ENCODE measurements at regions not wholly inside any gene's neighbourhood (a gene's known extent, or its start where the extent isn't known, plus 50 kb on each side); places are given as distances from the start of the nearest gene placed in this dataset.

- DNase-seq (ENCODE audit: low read depth in 4 of 4, low spot score in 3 of 4), result no peak
Measured at GRCh38 chr11:69967484-69967883, 110.6 kb upstream of the ANO1 start.

- no peak for DNase-seq (ENCODE audit: low read depth in 4 of 4, low spot score in 3 of 4)
Measured at GRCh38 chr11:69968396-69969347, 109.4 kb upstream of the ANO1 start.

GRCh38 chr11:69969890-69970784, 108.0 kb upstream of the ANO1 start:
- no peak for DNase-seq (ENCODE audit: low read depth in 4 of 4, low spot score in 3 of 4)

GRCh38 chr11:69970785-69971535, 107.2 kb upstream of the ANO1 start:
- DNase-seq (ENCODE audit: low read depth in 4 of 4, low spot score in 3 of 4), result no peak

GRCh38 chr11:69971741-69972140, 106.4 kb upstream of the ANO1 start:
- DNase-seq (ENCODE audit: low read depth in 4 of 4, low spot score in 3 of 4), result no peak

- no peak for DNase-seq (ENCODE audit: low read depth in 4 of 4, low spot score in 3 of 4)
Measured at GRCh38 chr11:69972351-69972802, 105.7 kb upstream of the ANO1 start.

- no peak for DNase-seq (ENCODE audit: low read depth in 4 of 4, low spot score in 3 of 4)
Measured at GRCh38 chr11:69974528-69974927, 103.6 kb upstream of the ANO1 start.

- no peak for DNase-seq (ENCODE audit: low read depth in 4 of 4, low spot score in 3 of 4)
Measured at GRCh38 chr11:69975822-69976221, 102.3 kb upstream of the ANO1 start.

GRCh38 chr11:69976794-69977193, 101.3 kb upstream of the ANO1 start:
- DNase-seq (ENCODE audit: low read depth in 4 of 4, low spot score in 3 of 4), result no peak

- no peak for DNase-seq (ENCODE audit: low read depth in 4 of 4, low spot score in 3 of 4)
Measured at GRCh38 chr11:69977951-69978350, 100.2 kb upstream of the ANO1 start.

- no peak for DNase-seq (ENCODE audit: low read depth in 4 of 4, low spot score in 3 of 4)
Measured at GRCh38 chr11:69978841-69979614, 99.1 kb upstream of the ANO1 start.

GRCh38 chr11:69979632-69980031, 98.5 kb upstream of the ANO1 start:
- DNase-seq (ENCODE audit: low read depth in 4 of 4, low spot score in 3 of 4), result no peak

- DNase-seq (ENCODE audit: low read depth in 4 of 4, low spot score in 3 of 4), result no peak
Measured at GRCh38 chr11:69981119-69981784, 96.9 kb upstream of the ANO1 start.

GRCh38 chr11:69982690-69983570, 95.2 kb upstream of the ANO1 start:
- no peak for DNase-seq (ENCODE audit: low read depth in 4 of 4, low spot score in 3 of 4)

GRCh38 chr11:69983571-69983877, 94.6 kb upstream of the ANO1 start:
- no peak for DNase-seq (ENCODE audit: low read depth in 4 of 4, low spot score in 3 of 4)

GRCh38 chr11:69983897-69984438, 94.1 kb upstream of the ANO1 start:
- no peak for DNase-seq (ENCODE audit: low read depth in 4 of 4, low spot score in 3 of 4)

- DNase-seq (ENCODE audit: low read depth in 4 of 4, low spot score in 3 of 4), result no peak
Measured at GRCh38 chr11:69984457-69985261, 93.5 kb upstream of the ANO1 start.

GRCh38 chr11:69985331-69985640, 92.8 kb upstream of the ANO1 start:
- DNase-seq (ENCODE audit: low read depth in 4 of 4, low spot score in 3 of 4), result no peak
